CD4-positive, alpha-beta T cell treated with Interleukin-15 for 4 hours (primary cell): ENCODE measurements at regions not wholly inside any gene's neighbourhood (a gene's known extent, or its start where the extent isn't known, plus 50 kb on each side); places are given as distances from the start of the nearest gene placed in this dataset.
"Not testable (repeated sequence)": the region's sequence is repeated elsewhere in the genome, so short reads cannot be mapped to it uniquely, and the experiment has no call there.

Experiments
- DNase-seq: peaks from one replicate; pipeline ENCODE4 v3.0.0-alpha.2; 2020; ENCODE audit warnings: low spot score

DNA sequence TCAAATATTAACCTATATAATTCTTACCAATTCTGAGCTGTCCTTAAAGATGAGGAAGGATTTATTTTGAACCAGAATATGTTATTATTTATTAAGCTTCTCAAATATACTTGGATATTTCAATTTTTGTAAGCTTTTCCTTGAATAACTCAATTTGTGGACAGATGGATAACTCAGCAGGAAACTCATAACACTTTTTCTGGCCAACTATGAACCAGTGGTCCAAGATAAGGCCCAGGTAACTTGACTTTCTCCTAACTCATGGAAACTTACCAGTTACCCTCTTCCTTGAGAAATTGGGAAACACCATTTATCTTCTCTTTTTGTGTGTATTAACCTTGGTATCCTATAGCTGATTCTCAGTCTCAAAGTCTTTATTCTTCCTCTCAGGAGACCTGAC lies 427.5 kb upstream of the SYNCRIP start:
- no peak for DNase-seq

DNA sequence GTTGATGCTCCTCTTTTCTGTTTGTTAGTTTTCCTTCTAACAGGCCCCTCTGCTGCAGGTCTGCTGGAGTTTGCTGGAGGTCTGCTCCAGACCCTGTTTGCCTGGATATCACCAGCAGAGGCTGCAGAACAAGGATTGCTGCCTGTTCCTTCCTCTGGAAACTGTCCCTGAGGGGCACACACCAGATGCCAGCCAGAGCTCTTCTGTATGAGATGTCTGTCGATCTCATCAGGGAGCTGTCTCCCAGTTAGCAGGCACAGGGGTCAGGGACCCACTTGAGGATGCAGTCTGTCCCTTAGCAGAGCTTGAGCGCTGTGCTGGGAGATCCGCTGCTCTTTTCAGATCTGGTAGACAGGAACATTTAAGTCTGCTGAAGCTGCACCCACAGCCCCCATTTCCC lies 422.3 kb upstream of the SYNCRIP start:
- DNase-seq = not testable (repeated sequence)

DNA sequence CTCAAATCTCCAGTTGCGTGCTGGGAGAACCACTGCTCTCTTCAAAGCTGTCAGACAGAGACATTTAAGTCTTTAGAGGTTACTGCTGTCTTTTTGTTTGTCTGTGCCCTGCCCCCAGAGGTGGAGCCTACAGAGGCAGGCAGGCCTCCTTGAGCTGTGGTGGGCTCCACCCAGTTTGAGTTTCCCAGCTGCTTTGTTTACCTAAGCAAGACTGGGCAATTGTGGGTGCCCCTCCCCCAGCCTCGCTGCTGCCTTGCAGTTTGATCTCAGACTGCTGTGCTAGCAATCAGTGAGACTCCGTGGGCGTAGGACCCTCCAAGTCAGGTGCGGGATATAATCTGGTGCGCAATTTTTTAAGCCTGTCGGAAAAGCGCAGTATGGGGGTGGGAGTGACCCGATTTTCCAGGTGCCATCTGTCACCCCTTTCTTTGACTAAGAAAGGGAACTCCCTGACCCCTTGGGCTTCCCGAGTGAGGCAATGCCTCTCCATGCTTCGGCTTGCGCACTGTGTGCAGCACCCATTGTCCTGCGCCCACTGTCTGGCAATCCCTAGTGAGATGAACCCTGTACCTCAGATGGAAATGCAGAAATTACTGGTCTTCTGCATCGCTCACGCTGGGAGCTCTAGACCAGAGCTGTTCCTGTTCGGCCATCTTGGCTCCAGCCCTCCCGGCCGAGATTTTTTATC lies 414.8 kb upstream of the SYNCRIP start:
- not testable (repeated sequence) for DNase-seq

DNA sequence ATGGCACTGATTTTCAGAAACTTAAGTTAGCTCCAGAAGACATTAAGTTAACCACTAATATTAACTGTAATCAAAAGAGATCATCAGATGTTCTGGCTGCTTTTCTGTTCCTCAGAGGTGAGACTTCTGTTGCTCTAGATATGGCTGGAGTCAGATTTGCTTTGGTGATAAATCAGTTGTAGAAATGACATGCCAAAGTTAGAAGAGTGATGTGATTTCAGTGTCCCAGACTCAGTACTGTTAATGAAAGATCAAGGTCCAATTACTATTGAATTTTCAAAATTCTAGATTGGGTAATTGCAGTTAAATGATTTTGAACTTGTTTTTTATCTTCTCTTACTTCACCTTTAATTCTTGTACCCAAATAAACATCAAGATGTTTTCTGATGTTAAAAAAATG lies 402.4 kb upstream of the SYNCRIP start:
- DNase-seq = no peak

DNA sequence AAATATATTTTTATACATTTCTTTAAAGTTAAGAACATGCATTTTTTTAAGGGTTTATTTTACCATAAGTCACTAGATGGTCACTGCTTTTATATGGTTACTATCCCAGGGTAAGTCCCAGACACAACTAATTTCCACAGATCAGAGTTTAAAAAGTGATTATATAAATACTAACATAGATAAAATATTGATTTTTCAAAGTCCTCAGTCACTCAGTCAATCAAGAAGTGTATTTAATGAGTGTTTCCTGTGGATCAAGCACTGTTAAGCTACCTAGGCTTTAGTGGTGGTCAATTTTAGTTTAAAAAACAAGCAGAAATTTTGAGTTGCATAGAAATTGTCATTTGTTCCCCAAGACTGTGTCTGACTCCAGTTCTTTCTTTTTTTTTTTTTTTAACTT lies 399.5 kb upstream of the SYNCRIP start:
- no peak for DNase-seq

DNA sequence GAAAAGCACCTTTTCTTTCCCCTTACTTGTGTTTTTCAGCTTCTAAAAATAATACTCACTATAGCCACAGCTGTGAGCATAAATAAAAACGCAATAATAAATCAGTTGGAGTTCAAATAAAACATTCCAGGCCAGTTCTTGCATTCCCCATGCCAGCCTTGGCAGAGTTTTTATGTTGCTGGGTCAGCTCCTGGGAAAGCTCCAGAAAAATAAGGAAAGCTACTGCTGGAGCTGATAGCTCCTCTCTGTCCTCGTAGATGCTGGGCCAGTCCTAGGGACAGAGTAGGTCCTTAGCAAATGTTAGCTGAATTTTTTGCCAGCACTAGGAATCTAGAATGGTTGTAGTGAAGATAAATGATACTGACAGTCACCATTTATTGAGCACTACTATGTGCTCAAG lies 389.0 kb upstream of the SYNCRIP start:
- no peak for DNase-seq

DNA sequence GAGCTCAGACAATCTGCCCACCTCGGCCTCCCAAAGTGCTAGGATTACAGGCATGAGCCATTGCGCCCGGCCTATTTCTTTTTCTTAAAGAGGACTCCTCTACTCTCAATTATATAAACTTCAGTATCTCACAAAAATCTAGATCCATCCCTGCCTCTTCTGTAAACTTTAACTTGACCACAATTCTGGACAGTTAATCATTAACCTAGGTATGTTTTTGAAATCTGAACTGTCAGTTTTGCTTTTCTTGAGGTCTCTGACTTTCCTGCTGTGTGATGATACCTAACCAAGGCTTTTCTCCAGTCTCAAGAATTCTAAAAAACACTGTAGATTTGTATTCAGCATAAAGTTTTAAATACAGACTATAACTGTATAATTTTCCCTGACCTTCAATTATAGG lies 388.2 kb upstream of the SYNCRIP start:
- DNase-seq = no peak

DNA sequence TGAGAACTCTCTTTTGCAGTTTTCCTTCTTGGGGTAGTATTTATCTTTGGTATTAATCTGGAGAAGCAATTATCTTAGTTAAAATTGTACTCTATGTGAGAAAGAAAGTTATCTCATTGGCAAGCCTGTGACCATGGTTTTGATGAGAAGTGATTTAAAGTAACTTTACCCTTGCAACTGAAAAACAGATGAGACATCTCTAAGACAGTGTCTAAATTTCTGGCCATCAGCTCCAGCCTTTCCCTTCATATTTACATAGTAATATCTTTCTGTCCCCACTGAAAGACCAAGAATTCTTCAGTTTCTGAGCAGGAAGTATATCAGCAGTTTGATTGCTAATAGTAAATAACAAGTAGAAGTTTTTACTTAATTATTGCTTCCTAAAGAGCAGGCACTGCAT lies 386.1 kb upstream of the SYNCRIP start:
- DNase-seq = no peak

DNA sequence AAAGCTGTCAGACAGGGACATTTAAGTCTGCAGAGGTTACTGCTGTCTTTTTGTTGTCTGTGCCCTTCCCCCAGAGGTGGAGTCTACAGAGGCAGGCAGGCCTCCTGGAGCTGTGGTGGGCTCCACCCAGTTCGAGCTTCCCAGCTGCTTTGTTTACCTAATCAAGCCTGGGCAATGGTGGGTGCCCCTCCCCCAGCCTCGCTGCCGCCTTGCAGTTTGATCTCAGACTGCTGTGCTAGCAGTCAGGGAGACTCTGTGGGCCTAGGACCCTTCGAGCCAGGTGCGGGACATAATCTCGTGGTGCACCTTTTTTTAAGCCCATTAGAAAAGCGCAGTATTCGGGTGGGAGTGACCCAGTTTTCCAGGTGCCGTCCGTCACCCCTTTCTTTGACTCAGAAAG lies 384.2 kb upstream of the SYNCRIP start:
- not testable (repeated sequence) for DNase-seq

DNA sequence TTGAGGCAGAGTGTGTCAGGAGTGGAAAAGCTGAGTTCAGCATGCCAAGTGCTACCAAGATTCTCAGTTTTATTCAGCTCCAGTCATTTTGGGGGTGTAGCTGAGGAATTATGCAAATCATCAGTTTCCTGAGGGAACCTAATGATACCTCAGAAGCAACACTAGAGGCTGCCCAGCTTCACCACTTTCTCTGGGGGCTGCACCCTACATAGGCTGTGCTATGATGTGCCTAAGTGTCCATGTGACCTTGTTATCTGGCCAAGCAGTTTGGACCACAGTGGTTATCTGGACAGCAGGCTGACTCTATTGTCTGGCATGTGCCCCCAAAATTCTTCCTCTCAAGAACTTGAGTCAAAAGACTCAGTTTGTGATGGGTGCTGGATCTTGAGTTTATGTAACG lies 374.6 kb upstream of the SYNCRIP start:
- DNase-seq = no peak

DNA sequence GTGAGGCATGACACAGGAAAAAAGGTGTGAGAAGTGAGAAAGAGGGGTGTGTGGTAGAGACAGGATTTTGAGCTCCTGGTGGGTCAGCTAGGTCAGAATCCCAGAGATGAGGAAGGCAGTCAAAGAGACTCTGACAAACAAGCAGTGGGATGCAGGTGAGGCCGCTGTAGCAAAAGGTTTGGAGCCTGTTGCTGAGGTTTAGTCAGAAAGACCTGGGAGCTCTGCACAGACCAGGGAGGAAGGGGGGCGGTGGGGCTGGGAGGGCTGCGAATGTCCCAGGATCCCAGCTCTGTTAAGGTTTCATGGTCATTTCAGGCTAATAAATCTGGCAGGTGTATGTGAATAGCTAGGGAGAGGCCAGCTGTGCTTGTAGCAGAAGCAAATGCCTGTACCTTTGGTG lies 373.9 kb upstream of the SYNCRIP start:
- no peak for DNase-seq

DNA sequence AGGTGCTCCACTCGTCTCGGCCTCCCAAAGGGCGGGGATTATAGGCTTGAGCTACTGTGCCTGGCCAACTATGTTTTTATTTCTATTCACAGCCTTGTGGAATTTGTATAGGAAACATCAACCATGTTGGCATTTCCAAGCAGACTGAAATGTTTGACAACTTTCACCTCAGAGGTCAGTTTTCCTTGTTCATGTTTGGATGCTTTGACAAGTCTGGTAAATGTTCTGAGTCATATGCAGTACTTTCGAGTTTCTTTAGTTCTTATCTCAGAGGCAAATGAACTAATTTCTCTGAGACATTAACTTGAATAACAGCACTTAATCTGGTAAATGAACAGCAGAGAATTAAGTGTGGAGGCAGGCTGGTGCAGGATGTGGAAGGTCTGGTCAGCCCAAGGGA lies 373.4 kb upstream of the SYNCRIP start:
- no peak for DNase-seq

DNA sequence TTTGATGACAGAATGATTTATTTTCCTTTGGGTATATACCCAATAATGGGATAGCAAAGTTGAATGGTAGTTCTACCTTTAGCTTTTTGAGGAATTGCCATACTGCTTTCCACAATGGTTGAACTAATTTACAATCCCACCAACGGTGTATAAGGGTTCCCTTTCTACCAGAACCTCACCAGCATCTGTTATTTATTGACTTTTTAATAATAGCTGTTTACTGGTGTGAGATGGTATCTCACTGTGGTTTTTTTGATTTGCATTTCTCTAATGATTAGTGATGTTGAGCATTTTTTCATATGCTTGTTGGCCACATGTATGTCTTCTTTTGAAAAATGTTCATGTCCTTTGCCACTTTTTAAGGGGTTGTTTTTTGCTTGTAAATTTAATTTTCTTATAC lies 370.3 kb upstream of the SYNCRIP start:
- not testable (repeated sequence) for DNase-seq

DNA sequence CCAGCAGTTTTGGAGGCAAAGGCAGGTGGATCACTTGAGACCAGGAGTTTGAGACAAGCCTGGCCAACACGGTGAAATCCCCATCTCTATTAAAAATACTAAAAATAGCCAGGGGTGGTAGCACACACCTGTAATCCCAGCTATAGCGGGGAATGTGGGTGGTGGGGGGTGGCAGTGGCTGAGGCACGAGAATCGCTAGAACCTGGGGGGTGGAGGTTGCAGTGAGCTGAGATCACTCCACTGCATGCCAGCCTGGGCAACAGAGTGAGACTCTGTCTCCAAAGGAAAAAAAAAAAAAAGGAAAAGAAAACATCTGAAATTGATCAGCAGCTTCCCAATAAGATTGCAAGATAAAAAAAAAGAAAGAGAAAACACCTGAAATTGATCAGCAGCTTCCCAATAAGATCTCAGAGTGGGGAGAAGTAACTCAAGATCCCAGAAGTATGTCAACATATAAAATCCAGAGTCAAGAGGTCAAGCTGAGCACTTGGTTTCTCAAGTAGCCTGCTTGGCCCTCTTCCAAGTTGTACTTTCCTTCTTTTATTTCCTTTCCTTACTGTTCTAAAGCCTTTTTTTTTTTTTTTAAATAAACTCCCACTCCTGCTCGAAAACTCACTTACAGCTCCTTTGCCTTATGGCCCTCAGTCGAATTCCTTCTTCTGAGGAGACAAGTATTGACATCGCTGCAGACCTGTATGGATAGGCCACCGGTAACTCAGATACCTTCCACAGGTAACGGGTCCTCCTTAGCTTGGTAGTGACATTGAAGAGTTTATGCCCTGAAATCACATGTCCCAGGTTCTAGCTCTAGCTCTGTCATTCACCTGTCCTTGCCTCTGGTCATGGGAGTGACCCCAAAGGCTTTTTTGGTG lies 368.5 kb upstream of the SYNCRIP start:
- no peak for DNase-seq

DNA sequence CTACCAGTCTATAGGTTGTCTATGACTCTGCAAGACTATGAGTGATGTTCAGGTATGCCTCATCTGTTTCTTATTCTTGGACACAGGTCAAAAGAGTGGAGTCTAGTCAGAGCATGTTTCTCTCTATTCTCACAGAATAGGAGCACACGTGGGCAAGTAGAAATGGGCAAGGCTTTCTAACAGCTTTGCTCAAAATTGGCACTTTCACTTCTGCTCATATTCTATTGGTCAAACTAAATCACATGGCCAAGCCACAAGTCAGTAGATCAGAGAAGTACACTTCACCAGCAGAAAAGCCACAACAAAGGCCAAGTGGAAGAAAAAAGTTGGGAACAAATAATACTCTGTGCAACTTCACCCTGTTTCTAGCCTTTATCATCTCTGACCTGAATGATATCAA lies 354.5 kb upstream of the SYNCRIP start:
- no peak for DNase-seq

DNA sequence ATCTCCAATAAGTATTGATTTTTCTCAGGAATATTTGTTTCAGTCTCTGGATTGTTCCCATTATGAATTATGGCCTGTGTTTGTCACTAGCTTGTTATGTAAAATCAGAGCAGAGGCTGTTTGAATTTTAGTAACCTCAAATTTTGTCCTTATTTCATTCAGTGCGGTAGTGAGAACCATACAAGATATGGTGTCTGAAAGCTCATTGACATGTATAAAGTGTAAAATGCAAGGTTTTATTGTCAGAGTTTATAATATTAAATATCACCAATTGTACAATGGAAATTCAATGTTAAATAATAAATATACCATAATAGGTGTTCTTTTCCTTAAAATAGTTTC lies 353.3 kb upstream of the SYNCRIP start:
- DNase-seq = no peak

DNA sequence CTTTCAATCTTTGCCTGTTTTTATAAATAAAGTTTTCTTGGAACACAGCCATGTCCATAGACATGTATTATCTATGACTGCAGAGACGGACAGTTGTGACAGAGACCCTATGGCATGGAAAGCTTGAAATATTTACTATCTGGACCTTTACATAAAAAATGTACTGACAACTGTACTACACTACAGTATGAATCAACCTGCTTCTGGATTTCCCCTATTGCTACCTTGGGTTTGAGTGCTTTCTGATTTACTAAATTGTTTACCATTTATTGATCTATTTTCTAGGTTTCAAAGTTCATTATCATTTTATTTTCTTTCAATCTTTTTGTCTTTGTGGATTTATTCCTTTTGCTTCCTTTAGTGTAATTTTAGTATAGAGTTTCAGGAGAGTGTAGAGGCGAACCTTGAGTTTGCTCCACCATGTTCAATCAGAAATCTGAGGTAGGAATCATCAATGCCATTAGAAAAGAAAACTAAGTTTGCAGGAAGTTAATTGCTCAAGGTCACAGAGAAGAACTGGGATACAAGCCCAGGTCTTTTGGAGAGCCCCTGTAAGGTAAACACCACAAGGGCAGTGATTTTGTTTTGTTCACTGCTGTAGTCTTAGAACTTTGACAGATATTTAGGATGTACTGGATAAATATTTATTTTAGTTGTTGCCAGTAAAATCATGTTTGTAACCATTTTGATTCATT lies 352.8 kb upstream of the SYNCRIP start:
- DNase-seq = no peak

DNA sequence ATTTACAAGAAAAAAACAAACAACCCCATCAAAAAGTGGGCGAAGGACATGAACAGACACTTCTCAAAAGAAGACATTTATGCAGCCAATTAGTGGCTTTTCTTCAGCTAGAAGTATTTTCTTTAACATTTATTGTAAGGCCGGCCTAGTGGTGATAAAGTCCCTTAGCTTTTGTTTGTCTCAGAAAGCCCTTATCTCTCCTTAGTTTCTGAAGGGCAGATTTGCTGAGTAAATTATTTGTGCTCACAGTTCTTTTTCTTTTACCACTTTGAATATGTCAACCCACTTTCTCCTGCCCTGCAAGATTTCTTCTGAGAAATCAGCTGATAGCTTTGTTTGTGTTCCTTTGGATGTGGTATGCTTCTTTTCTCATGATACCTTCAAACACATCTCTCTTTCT lies 344.0 kb upstream of the SYNCRIP start:
- no peak for DNase-seq

DNA sequence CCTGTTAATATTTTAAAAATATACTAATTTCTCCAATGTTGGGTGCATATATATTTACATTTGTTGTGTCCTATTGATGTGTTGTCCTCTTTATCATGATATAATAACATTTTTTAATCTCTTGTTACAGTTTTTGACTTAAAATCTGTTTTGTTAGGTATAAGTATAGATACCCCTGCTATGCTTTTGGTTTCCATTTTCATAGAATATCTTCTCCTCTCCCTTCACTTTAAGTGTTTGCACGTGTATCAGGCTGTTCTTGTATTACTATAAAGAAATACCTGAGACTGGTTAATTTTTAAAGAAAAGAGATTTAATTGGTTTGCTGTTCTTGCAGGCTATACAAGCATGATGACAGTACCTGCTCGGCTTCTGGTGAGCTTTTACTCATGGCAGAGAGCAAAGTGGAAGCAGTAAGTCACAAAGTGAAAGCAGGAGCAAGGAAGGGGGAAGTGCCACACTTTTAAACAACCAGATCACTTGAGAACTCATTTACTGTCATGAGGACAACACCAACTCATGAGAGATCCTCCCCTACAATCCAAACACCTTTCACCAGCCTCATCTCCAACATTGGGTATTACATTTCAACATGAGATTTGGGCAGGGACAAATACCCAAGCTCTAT lies 340.5 kb upstream of the SYNCRIP start:
- DNase-seq = no peak

DNA sequence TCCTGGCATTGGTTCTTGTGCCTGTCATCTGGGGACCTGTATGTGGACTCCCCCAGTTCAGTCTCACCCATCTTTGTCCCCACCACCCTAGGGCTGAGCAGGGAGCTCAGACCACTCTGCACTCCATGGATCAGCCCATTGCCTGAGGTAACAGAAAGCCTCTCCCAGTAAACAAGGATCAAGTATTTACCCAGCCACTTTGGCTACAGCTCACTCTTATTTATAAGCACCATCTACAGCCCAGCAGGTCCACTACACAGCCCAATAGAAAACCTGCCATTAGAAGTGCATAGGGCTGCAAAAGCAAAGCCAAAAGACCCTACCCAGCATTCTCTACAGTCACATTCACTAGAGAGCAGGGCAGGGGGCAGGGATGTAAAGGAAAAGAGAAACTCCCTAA lies 335.0 kb upstream of the SYNCRIP start:
- DNase-seq = no peak

DNA sequence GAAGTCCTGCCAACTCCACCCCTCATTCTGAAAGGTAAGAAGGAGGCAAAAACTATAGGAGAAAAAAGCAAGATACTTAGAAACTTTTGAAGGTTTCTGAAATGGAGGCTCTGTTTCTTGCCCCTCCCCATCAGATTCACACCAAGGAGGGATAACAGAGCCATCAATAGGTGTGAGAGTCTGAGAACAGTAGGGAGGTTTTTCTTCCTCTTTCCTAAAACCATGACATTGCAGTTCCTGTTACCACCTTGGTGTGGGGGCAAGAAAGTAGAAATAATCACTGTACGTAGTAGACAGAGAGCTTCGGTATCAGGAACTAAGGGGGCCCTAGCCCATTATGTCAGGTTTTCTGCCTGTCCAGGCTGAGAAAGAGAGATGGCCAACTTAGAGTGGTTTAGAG lies 333.3 kb upstream of the SYNCRIP start:
- no peak for DNase-seq

DNA sequence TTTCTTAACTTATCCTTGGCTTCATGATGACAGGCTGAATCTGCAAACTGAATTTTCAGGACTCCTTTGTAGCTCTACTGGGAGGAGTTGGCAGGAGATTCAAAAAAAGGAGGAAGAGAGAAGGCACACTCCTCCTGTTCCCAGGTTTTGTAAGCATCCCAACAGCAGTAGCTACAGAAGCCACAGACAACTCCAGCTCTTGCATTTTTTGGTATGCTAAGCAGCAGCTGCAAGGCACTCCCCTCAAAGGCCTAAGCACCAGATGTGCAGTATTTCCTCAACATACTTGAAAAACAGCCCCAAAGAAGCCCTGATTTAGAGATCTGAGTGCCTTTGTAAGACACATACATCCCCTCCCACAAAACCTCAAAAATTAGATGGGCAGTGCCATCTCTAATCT lies 328.6 kb upstream of the SYNCRIP start:
- no peak for DNase-seq

DNA sequence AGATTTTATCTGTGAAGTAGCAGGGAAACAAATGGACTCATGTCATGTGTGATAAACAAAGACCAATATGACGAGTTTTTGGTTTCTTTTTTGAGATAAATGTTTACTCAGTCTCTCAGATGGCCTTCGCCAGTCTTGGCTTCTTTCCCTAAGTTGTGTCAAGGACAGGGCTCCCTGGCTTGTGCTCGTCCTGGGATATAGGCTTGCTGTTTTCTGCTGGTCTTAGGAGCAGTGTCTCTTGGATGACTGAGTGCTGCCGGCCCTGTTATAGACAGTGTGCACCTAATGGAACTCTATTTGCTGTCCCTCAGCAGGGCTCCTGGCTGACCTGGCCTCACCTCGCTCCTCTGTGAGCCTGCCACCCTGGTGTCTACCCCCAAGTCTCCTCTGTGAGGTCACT lies 324.1 kb upstream of the SYNCRIP start:
- DNase-seq = no peak
